Bronchial epithelial cell (primary cell): ENCODE measurements at regions not wholly inside any gene's neighbourhood (a gene's known extent, or its start where the extent isn't known, plus 50 kb on each side); places are given as distances from the start of the nearest gene placed in this dataset.

Experiments
- DNase-seq: peaks from one replicate; pipeline ENCODE4 v3.0.0-alpha.2; 2010; ENCODE audit warnings: low read depth
- FAIRE-seq: peaks from 2 replicates; lab custom pipeline; 2011; peaks lifted over from hg19 to GRCh38; lab: Jason Lieb, UNC
- H3K27me3 ChIP-seq: 2 replicates; pipeline ENCODE4 v1.5.1; 2011; ENCODE audit warnings: low read length; ENCODE audit not compliant: control insufficient read depth, insufficient read depth
- H3K36me3 ChIP-seq: 2 replicates; pipeline ENCODE4 v1.5.1; 2011; ENCODE audit warnings: low read length; ENCODE audit not compliant: control insufficient read depth, insufficient read depth
- H3K4me3 ChIP-seq: 2 replicates; pipeline ENCODE4 v1.5.1; 2011; ENCODE audit warnings: mild to moderate bottlenecking, low read depth, low read length, control low read depth
- CTCF ChIP-seq: IDR thresholded peaks from 2 replicates; pipeline ENCODE4 v1.5.1; 2011; ENCODE audit warnings: mild to moderate bottlenecking, moderate library complexity, low read length, control low read depth, inconsistent platforms; ENCODE audit not compliant: insufficient read depth, severe bottlenecking

DNA sequence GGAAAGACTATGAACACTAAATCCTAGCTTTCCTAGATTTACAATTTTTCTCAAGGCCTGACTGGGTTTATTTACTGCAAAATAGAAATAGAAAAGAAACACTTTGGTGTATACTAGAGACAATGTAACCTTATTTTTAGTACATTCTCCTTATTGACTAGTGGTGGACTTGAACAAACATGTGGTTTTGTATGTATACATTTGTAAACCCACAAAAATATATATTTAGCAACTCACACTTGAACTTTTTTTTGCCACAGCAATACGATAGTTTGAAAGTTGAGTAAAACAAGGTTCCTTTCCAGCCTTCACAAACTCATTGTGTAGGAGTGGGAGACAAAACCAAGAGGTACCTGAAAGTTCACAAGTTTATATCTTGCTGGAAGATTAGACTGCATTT, 1633.4 kb upstream of the LRRTM1 start:
- Histone ChIP-seq H3K27me3 (no peaks in the 10 kb centered on the region), H3K4me3 (no peak overlapping the region), H3K36me3 (no peaks in the 10 kb centered on the region)
- FAIRE-seq, result no peak
- DNase-seq, result no peak
- no peak for TF ChIP-seq CTCF

- FAIRE-seq (no peak), DNase-seq (no peak)
- no peaks in the 10 kb centered on the region for H3K27me3 ChIP-seq
- no peak for TF ChIP-seq CTCF
- H3K36me3 ChIP-seq, result no peaks in the 10 kb centered on the region
- H3K4me3 ChIP-seq, result no peak overlapping the region
These were observed 1599.0 kb upstream of the LRRTM1 start for GRCh38 chr2:81903534-81903933.

DNA sequence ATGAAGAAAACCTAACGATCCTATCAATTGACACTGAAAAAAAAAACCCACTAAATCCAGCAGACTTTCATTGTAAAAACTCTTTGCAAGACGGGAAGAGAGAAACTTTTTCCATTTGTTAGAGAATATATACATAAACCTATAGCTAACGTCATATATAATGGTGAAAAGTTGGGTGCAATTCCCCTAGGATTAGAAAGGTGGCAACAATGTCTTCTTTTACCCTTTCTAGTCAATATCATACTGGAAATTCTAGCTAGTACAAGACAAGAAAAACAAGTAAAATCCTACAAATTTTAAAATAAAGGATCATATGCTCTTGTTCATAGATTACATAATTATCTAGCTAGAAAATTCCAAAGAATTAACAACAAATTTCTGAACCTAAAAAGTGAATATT, 1596.5 kb upstream of the LRRTM1 start:
- peak; percentile 11 for TF ChIP-seq CTCF
- H3K4me3 ChIP-seq, result no peak overlapping the region
- no peaks in the 10 kb centered on the region for H3K36me3 ChIP-seq
- FAIRE-seq (no peak), DNase-seq (peak; percentile 12)
- H3K27me3 ChIP-seq, result no peaks in the 10 kb centered on the region

DNA sequence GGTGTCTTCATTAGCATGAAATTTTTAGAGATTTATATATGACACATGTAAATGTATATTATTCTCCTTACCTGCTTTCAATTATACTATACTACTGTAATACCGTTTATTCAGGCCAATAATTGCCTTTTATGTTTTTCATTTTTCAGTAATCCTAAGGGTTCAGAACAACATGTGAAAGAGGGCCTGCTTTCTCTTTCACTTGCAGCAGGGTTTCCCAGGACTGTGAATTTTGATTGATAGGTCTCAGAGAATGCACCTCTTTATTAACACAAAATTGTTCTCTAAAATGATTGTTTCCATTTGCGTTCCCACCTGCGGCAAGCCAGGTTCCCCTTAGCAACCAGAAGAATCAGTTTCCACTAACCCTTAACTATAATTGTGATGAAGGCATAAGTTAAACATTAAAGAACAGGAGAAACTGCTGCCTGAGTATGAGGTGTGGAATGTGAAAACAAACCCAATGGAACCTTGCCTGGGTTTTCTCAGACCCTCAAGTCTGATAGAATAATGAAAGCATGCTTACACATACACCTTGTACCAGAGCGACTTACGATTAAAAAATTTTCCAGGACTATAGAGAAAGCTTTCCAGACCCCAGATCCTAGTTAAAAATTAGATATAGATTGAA, 1591.2 kb upstream of the LRRTM1 start:
- no peak for TF ChIP-seq CTCF
- Histone ChIP-seq H3K4me3 (no peak overlapping the region), H3K27me3 (no peaks in the 10 kb centered on the region), H3K36me3 (no peaks in the 10 kb centered on the region)
- FAIRE-seq, result no peak
- DNase-seq, result no peak

DNA sequence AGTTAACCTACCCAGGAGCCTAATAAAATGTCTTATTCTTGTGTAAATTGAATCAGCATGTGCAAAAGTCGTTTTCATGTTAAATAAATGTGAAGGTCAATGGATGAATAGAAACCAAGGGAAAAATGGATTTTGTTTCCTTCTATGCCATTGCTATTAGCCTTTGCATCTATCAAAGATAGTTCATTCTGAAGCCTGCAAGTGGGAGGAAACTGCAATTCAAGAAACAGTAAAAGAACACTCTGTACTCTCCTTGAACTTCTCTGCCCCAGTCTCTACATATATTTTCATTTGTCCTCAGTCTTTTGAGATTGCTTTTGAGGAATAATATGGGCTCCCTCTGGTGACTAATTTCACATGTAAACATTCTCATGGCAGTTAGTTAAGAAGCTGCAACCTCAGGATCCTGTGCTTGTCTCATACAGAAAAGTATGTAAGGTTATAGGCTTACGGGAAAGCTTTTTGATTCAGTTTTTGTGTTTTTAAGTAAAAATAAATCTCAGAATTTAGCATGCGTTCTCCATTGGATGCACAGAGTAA, 1590.0 kb upstream of the LRRTM1 start:
- no peak for FAIRE-seq
- Histone ChIP-seq H3K27me3 (no peaks in the 10 kb centered on the region), H3K36me3 (no peaks in the 10 kb centered on the region), H3K4me3 (no peak overlapping the region)
- DNase-seq, result peak; percentile 32
- no peak for TF ChIP-seq CTCF

- FAIRE-seq (no peak), DNase-seq (no peak)
- H3K36me3 ChIP-seq, result no peaks in the 10 kb centered on the region
- H3K4me3 ChIP-seq, result no peak overlapping the region
- no peak for TF ChIP-seq CTCF
- no peaks in the 10 kb centered on the region for H3K27me3 ChIP-seq
These were observed 1572.1 kb upstream of the LRRTM1 start for GRCh38 chr2:81876624-81877023.
